PC-3 (cell line): ENCODE measurements at regions not wholly inside any gene's neighbourhood (a gene's known extent, or its start where the extent isn't known, plus 50 kb on each side); places are given as distances from the start of the nearest gene placed in this dataset.

Source experiments
- ATAC-seq: fragments of 200-7000 bp; cut with Tn5 transposase; 2 replicates; pipeline ENCODE4 v1.9.1; 2020; ENCODE audit warnings: mild to moderate bottlenecking, moderate library complexity
- BruUV-seq: library from RNA; stranded (reverse); fragments of 400-500 nt; replicated peaks from 2 replicates; lab custom pipeline; 2021; lab: Mats Ljungman, UMichigan
- CTCF ChIA-PET: fragments of 300-600 bp; sonication (Branson Sonifier 250); formaldehyde crosslinking; loops from one replicate; lab custom pipeline; 2022; ENCODE audit warnings: antibody characterized with exemption; lab: Charles Lee
- POLR2A ChIA-PET: fragments of 300-600 bp; sonication (Branson Sonifier 250); formaldehyde crosslinking; loops from one replicate; lab custom pipeline; 2022; ENCODE audit warnings: antibody characterized with exemption; ENCODE audit not compliant: unreplicated experiment; lab: Charles Lee
- DNase-seq: peaks from one replicate; pipeline ENCODE4 v3.0.0-alpha.2; 2015
- H2AFZ ChIP-seq: fragments of 300-600 bp; sonication (generic); 2 replicates; pipeline ENCODE4 v1.6.0; 2016; ENCODE audit warnings: antibody characterized with exemption, low read length
- H3F3A ChIP-seq: fragments of 300-600 bp; sonication (generic); one replicate; pipeline ENCODE4 v1.6.0; 2017; ENCODE audit warnings: antibody characterized with exemption, low read length, control low read depth, mild to moderate bottlenecking; ENCODE audit not compliant: unreplicated experiment
- H3K27ac ChIP-seq: fragments of 300-600 bp; sonication (generic); 2 replicates; pipeline ENCODE4 v1.5.1; 2016; ENCODE audit warnings: mild to moderate bottlenecking, low read length
- H3K27me3 ChIP-seq: fragments of 300-600 bp; sonication (generic); 2 replicates; pipeline ENCODE4 v1.6.1; 2016; ENCODE audit warnings: low read length, mixed read lengths
- H3K36me3 ChIP-seq: fragments of 300-600 bp; sonication (generic); 2 replicates; pipeline ENCODE4 v1.6.1; 2016; ENCODE audit warnings: low read depth, mixed run types, low read length, mixed read lengths
- H3K4me1 ChIP-seq: fragments of 300-600 bp; sonication (generic); 2 replicates; pipeline ENCODE4 v1.5.1; 2016; ENCODE audit warnings: low read length; ENCODE audit not compliant: insufficient read depth
- H3K4me2 ChIP-seq: fragments of 300-600 bp; sonication (generic); 2 replicates; pipeline ENCODE4 v1.6.0; 2016; ENCODE audit warnings: low read length
- H3K4me3 ChIP-seq: fragments of 300-600 bp; sonication (generic); 2 replicates; pipeline ENCODE4 v1.5.1; 2016; ENCODE audit warnings: mild to moderate bottlenecking, low read length, mixed read lengths
- H3K79me2 ChIP-seq: fragments of 300-600 bp; sonication (generic); 2 replicates; pipeline ENCODE4 v1.6.1; 2017; ENCODE audit warnings: low read length, mixed read lengths
- H3K9ac ChIP-seq: fragments of 300-600 bp; sonication (generic); 2 replicates; pipeline ENCODE4 v1.6.0; 2016; ENCODE audit warnings: mild to moderate bottlenecking, low read length
- H3K9me2 ChIP-seq: fragments of 300-600 bp; sonication (generic); replicated peaks from 2 replicates; pipeline ENCODE4 v1.6.1; 2016; ENCODE audit warnings: mixed run types, low read length, mixed read lengths
- H3K9me3 ChIP-seq: fragments of 300-600 bp; sonication (generic); 2 replicates; pipeline ENCODE4 v1.6.1; 2016; ENCODE audit warnings: low read length, mixed read lengths
- H4K20me1 ChIP-seq: fragments of 300-600 bp; sonication (generic); 2 replicates; pipeline ENCODE4 v1.6.1; 2016; ENCODE audit warnings: low read length, mixed read lengths
- CTCF ChIP-seq: fragments of 300-600 bp; sonication (generic); conservative IDR thresholded peaks from 2 replicates; pipeline ENCODE4 v1.5.1; 2017; ENCODE audit warnings: antibody characterized with exemption, low read depth, mild to moderate bottlenecking, low read length
- EZH2 ChIP-seq: fragments of 300-600 bp; sonication (generic); IDR thresholded peaks from one replicate; pipeline ENCODE4 v1.6.1; 2017; ENCODE audit warnings: antibody characterized with exemption, mild to moderate bottlenecking, low read length; ENCODE audit not compliant: unreplicated experiment
- EZH2phosphoT487 ChIP-seq: fragments of 300-600 bp; sonication (generic); IDR thresholded peaks from 2 replicates; pipeline ENCODE4 v1.6.1; 2018; ENCODE audit warnings: mild to moderate bottlenecking, antibody characterized with exemption, low read length, borderline replicate concordance
- intact Hi-C: fragments of 100-400 bp; cut with micrococcal nuclease; formaldehyde crosslinking; loops from 2 replicates; pipeline ENCODE4 v1.9.0; 2023

- Histone ChIP-seq H3K9me2 (no peaks in the 10 kb centered on the region), H4K20me1 (no peaks in the 10 kb centered on the region), H2AFZ (no peak overlapping the region), H3K4me1 (no peaks in the 10 kb centered on the region), H3K79me2 (no peaks in the 10 kb centered on the region), H3K9ac (no peak overlapping the region), H3K9me3 (no peaks in the 10 kb centered on the region), H3K4me2 (no peak overlapping the region), H3K4me3 (no peak overlapping the region), H3K27ac (no peak overlapping the region), H3F3A (no peaks in the 10 kb centered on the region), H3K27me3 (peaks cover 12% of the 10 kb centered on the region; the same call in 1 of the 2 replicates), H3K36me3 (no peaks in the 10 kb centered on the region)
- POLR2A ChIA-PET: no interaction called here
- DNase-seq (peak; percentile 5), ATAC-seq (no peak)
- intact Hi-C loops: no loop called here
- BruUV-seq: no TSS peak
- TF ChIP-seq CTCF (no peak), EZH2phosphoT487 (no peak), EZH2 (no peak)
- CTCF ChIA-PET: no interaction called here
Measured at GRCh38 chr16:10250137-10250828, 68.1 kb upstream of the GRIN2A start.

GRCh38 chr16:10252155-10252554 is 69.9 kb upstream of the GRIN2A start:
- Histone ChIP-seq H3K4me1 (no peaks in the 10 kb centered on the region), H3F3A (no peaks in the 10 kb centered on the region), H3K27ac (no peak overlapping the region), H3K9me2 (no peaks in the 10 kb centered on the region), H4K20me1 (no peaks in the 10 kb centered on the region), H3K9ac (no peak overlapping the region), H3K79me2 (no peaks in the 10 kb centered on the region), H3K27me3 (peaks cover 10% of the 10 kb centered on the region; the same call in 1 of the 2 replicates), H3K4me3 (no peak overlapping the region), H3K4me2 (no peak overlapping the region), H3K9me3 (no peaks in the 10 kb centered on the region), H3K36me3 (no peaks in the 10 kb centered on the region), H2AFZ (no peak overlapping the region)
- no TSS peak for BruUV-seq
- POLR2A ChIA-PET: no interaction called here
- intact Hi-C loops: no loop called here
- CTCF ChIA-PET: no interaction called here
- TF ChIP-seq EZH2 (no peak), CTCF (no peak), EZH2phosphoT487 (no peak)
- DNase-seq (no peak), ATAC-seq (no peak)

- POLR2A ChIA-PET: no interaction called here
Measured at GRCh38 chr16:10253409-10253808, 71.2 kb upstream of the GRIN2A start.

More at GRCh38 chr16:10253409-10253808, 71.2 kb upstream of the GRIN2A start:
- no peak overlapping the region for H3K4me3 ChIP-seq
- H3K9me2 ChIP-seq: no peaks in the 10 kb centered on the region
- no peak for TF ChIP-seq EZH2phosphoT487
- no peak for TF ChIP-seq CTCF
- no peak for TF ChIP-seq EZH2
- H3K36me3 ChIP-seq: no peaks in the 10 kb centered on the region
- ATAC-seq (no peak), DNase-seq (no peak)
- no peak overlapping the region for H3K4me2 ChIP-seq
- CTCF ChIA-PET: no interaction called here
- no peaks in the 10 kb centered on the region for H3F3A ChIP-seq
- no peaks in the 10 kb centered on the region for H3K79me2 ChIP-seq
- BruUV-seq: no TSS peak
- intact Hi-C loops: no loop called here
- no peaks in the 10 kb centered on the region for H3K9me3 ChIP-seq
- no peak overlapping the region for H3K9ac ChIP-seq
- no peak overlapping the region for H3K27ac ChIP-seq
- no peak overlapping the region for H2AFZ ChIP-seq
- H3K4me1 ChIP-seq: no peaks in the 10 kb centered on the region
- H3K27me3 ChIP-seq: peaks cover 10% of the 10 kb centered on the region; the same call in 1 of the 2 replicates
- no peaks in the 10 kb centered on the region for H4K20me1 ChIP-seq
